ENCODE measurements at regions not wholly inside any gene's neighbourhood (a gene's known extent, or its start where the extent isn't known, plus 50 kb on each side); places are given as distances from the start of the nearest gene placed in this dataset.

- TF ChIP-seq, protein P1, sequence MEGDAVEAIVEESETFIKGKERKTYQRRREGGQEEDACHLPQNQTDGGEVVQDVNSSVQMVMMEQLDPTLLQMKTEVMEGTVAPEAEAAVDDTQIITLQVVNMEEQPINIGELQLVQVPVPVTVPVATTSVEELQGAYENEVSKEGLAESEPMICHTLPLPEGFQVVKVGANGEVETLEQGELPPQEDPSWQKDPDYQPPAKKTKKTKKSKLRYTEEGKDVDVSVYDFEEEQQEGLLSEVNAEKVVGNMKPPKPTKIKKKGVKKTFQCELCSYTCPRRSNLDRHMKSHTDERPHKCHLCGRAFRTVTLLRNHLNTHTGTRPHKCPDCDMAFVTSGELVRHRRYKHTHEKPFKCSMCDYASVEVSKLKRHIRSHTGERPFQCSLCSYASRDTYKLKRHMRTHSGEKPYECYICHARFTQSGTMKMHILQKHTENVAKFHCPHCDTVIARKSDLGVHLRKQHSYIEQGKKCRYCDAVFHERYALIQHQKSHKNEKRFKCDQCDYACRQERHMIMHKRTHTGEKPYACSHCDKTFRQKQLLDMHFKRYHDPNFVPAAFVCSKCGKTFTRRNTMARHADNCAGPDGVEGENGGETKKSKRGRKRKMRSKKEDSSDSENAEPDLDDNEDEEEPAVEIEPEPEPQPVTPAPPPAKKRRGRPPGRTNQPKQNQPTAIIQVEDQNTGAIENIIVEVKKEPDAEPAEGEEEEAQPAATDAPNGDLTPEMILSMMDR (IDR thresholded peaks at IDR 0.05; ENCODE audit: poor library complexity) = no peak
- TF ChIP-seq EZH2phosphoT487 (IDR thresholded peaks at IDR 0.05; ENCODE audit: low read depth, severe bottlenecking, unreplicated experiment) = no peak
These were observed 331.6 kb upstream of the ZFP42 start for GRCh38 chr4:187664011-187664410.

Data from hepatocyte (in vitro differentiated cells).